Stomach (tissue), 8 donors: ENCODE measurements at regions not wholly inside any gene's neighbourhood (a gene's known extent, or its start where the extent isn't known, plus 50 kb on each side); places are given as distances from the start of the nearest gene placed in this dataset.

ENCODE experiments used
- DNase-seq, 2 donors: peaks; one replicate each; pipeline versions ENCODE4 v3.0.0 to v3.0.0-alpha.2; 2013 to 2019
- H3K27ac ChIP-seq, 5 donors: fragments of 200-600 bp in 4 of 5; sonication (generic) in 4 of 5; one replicate each; pipeline ENCODE4 v1.5.1; 2013 to 2019; ENCODE audit warnings: mild to moderate bottlenecking in 1 of 5, moderate library complexity in 1 of 5
- H3K27me3 ChIP-seq, 3 donors: fragments of 200-600 bp; sonication (generic); one replicate each; pipeline ENCODE4 v1.5.1; 2017 to 2019; ENCODE audit warnings: mixed run types in 1 of 3
- H3K36me3 ChIP-seq, 4 donors: fragments of 200-600 bp; sonication (generic); 1 replicate in 3 of 4; 2 replicates in 1 of 4; pipeline ENCODE4 v1.5.1; 2016 to 2019
- H3K4me1 ChIP-seq, 4 donors: fragments of 200-600 bp; sonication (generic); one replicate each; pipeline ENCODE4 v1.5.1; 2016 to 2019
- H3K4me3 ChIP-seq, 4 donors: fragments of 200-600 bp; sonication (generic) in 3 of 4; one replicate each; pipeline ENCODE4 v1.5.1; 2016 to 2019; ENCODE audit warnings: mild to moderate bottlenecking in 1 of 4
- H3K9me3 ChIP-seq, 4 donors: fragments of 200-600 bp; sonication (generic); one replicate each; pipeline ENCODE4 v1.5.1; 2016 to 2019
- CTCF ChIP-seq, 7 experiments: fragments of 450-650 bp in 4 of 7; fragments of 200-600 bp in 3 of 7; sonication (generic) in 3 of 7; IDR thresholded peaks; one replicate each; pipeline ENCODE4 v1.5.1; 2016 to 2019; ENCODE audit warnings: antibody characterized with exemption in 7 of 7, control low read depth in 2 of 7, mild to moderate bottlenecking in 1 of 7
- EP300 ChIP-seq: sonication (generic); formaldehyde crosslinking; IDR thresholded peaks from one replicate; pipeline ENCODE4 v1.6.1; 2017; ENCODE audit warnings: antibody characterized with exemption
- POLR2A ChIP-seq, 4 donors: fragments of 450-650 bp; IDR thresholded peaks; one replicate each; pipeline ENCODE4 v1.6.1; 2016; ENCODE audit warnings: antibody characterized with exemption in 4 of 4, control low read depth in 2 of 4, mild to moderate bottlenecking in 1 of 4, moderate library complexity in 1 of 4
- POLR2AphosphoS5 ChIP-seq, 3 donors: sonication (generic); formaldehyde crosslinking; IDR thresholded peaks; one replicate each; pipeline ENCODE4 v1.6.1; 2016; ENCODE audit warnings: antibody characterized with exemption in 3 of 3
- WGBS, 5 donors: extraction: QIAGEN DNeasy Blood & Tissue Kit in 3 of 5; methylation state at CpG; one replicate each; pipeline versions ENCODE4 v1.1.5 to v1.1.7; 2013 to 2018; 5-methylcytosine and 5-hydroxymethylcytosine counted together
- intact Hi-C: fragments of 100-400 bp; cut with DNase I; formaldehyde crosslinking; loops from one replicate; pipeline ENCODE4 v1.15.1; 2023; ENCODE audit warnings: low total_unique reads
- donor health status: healthy with polysubstance abuse.
- donor health status: Bipolar disorder and iron deficiency.
- donor health status: healthy.

GRCh38 chr18:42201137-42201536, 246.1 kb downstream of the PIK3C3 start:
- Histone ChIP-seq H3K4me3 (no peak overlapping the region), H3K27me3 (no peaks in the 10 kb centered on the region), H3K36me3 (no peaks in the 10 kb centered on the region), H3K9me3 (no peaks in the 10 kb centered on the region), H3K4me1 (no peaks in the 10 kb centered on the region), H3K27ac (no peak overlapping the region)
- intact Hi-C loops, result no loop called here
- no peak for DNase-seq
- TF ChIP-seq EP300 (no peak), POLR2A (IDR thresholded peaks at IDR 0.05) (no peak), POLR2AphosphoS5 (IDR thresholded peaks at IDR 0.05) (no peak)

GRCh38 chr18:42211201-42211600, 256.2 kb downstream of the PIK3C3 start:
- 72 to 91% (median 82%) methylated on average over 5 of the region's 5 CpGs for WGBS, 5 donors

GRCh38 chr18:42222557-42222956, 267.5 kb downstream of the PIK3C3 start:
- intact Hi-C loops, result no loop called here
- WGBS, 5 donors, result 68 to 81% (median 75%) methylated on average over 1 of the region's 1 CpG

More at GRCh38 chr18:42211201-42211600, 256.2 kb downstream of the PIK3C3 start:
- no peak overlapping the region for H3K4me3 ChIP-seq
- H3K4me1 ChIP-seq, result no peaks in the 10 kb centered on the region
- no peak for DNase-seq
- H3K9me3 ChIP-seq, result peaks cover 0 to 5% (median 0%) of the 10 kb centered on the region in 4 donors
- intact Hi-C loops, result no loop called here
- no peak for TF ChIP-seq EP300
- TF ChIP-seq POLR2A (IDR thresholded peaks at IDR 0.05), result no peak
- TF ChIP-seq CTCF (IDR thresholded peaks at IDR 0.05), result no peak
- TF ChIP-seq POLR2AphosphoS5 (IDR thresholded peaks at IDR 0.05), result no peak
- no peaks in the 10 kb centered on the region for H3K36me3 ChIP-seq
- H3K27me3 ChIP-seq, result no peaks in the 10 kb centered on the region
- no peak overlapping the region for H3K27ac ChIP-seq

GRCh38 chr18:42228581-42228980, 273.5 kb downstream of the PIK3C3 start:
- Histone ChIP-seq H3K36me3 (no peaks in the 10 kb centered on the region), H3K4me3 (no peak overlapping the region), H3K4me1 (no peaks in the 10 kb centered on the region), H3K9me3 (no peaks in the 10 kb centered on the region), H3K27ac (no peak overlapping the region), H3K27me3 (no peaks in the 10 kb centered on the region)
- WGBS, 5 donors, result 69 to 93% (median 71%) methylated on average over 1 of the region's 1 CpG
- intact Hi-C loops, result no loop called here
- DNase-seq, result no peak
- TF ChIP-seq EP300 (no peak), POLR2AphosphoS5 (IDR thresholded peaks at IDR 0.05) (no peak), POLR2A (IDR thresholded peaks at IDR 0.05) (no peak), CTCF (IDR thresholded peaks at IDR 0.05) (no peak)

More at GRCh38 chr18:42222557-42222956, 267.5 kb downstream of the PIK3C3 start:
- Histone ChIP-seq H3K27ac (no peak overlapping the region), H3K4me3 (no peak overlapping the region), H3K4me1 (no peaks in the 10 kb centered on the region), H3K36me3 (no peaks in the 10 kb centered on the region), H3K27me3 (no peaks in the 10 kb centered on the region), H3K9me3 (peaks cover 0 to 4% (median 0%) of the 10 kb centered on the region in 4 donors)
- DNase-seq, result no peak
- TF ChIP-seq EP300 (no peak), CTCF (IDR thresholded peaks at IDR 0.05) (no peak), POLR2AphosphoS5 (IDR thresholded peaks at IDR 0.05) (no peak), POLR2A (IDR thresholded peaks at IDR 0.05) (no peak)

- no peak overlapping the region for H3K27ac ChIP-seq
- H3K4me3 ChIP-seq, result no peak overlapping the region
- DNase-seq, result no peak
- no peaks in the 10 kb centered on the region for H3K9me3 ChIP-seq
- TF ChIP-seq EP300, result no peak
- H3K4me1 ChIP-seq, result no peaks in the 10 kb centered on the region
- no peaks in the 10 kb centered on the region for H3K27me3 ChIP-seq
- 82 to 91% (median 87%) methylated on average over 2 of the region's 2 CpGs for WGBS, 5 donors
- intact Hi-C loops, result no loop called here
- H3K36me3 ChIP-seq, result no peaks in the 10 kb centered on the region
Measured at GRCh38 chr18:42229211-42230210, 274.5 kb downstream of the PIK3C3 start.
